ENCODE measurements at regions not wholly inside any gene's neighbourhood (a gene's known extent, or its start where the extent isn't known, plus 50 kb on each side); places are given as distances from the start of the nearest gene placed in this dataset.

DNA sequence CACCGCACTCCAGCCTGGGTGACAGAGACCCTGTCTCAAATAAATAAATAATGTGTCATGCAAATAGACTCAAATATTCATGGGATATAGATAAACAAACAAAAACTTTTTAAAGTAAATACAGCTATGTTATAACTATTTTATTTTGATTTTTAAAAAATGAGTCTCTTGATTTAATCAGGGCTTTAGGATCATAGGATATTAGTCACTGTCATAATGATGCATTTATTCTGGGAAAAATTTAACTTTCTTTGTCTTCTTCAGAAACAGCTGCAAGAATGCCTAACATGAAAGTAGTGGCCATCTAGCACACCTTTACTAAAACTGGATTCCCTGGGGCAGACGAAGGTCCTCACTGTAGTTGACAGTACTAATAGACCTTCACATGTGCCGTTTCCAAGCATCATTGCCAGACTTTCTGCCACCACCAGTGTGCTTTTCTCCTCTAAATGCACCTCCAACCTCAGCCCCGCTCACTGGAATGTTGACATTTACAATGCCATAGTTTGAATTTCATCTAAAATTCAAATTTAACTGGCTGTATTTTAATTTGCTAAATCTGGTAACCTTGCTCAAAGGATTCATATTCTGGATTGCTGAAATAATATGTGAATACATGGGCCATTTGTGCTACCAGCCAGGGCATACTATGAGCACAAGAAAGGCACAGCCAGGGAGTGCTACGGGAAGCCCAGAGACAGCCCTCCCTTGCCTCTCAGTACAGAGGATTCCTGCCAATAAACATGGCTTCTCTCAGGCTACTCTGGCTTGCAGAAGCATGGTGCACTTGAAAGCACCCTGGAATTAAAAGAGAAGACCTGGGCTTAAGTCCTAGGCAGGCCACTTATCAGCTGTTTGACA, 63.4 kb upstream of the ADO start:
- no peak for TF ChIP-seq CTCF (IDR thresholded peaks at IDR 0.05)
- no peak for TF ChIP-seq POLR2A (IDR thresholded peaks at IDR 0.05)
- no peak for TF ChIP-seq EP300 (IDR thresholded peaks at IDR 0.05)
- H3K36me3 ChIP-seq = no peaks in the 10 kb centered on the region
- no peaks in the 10 kb centered on the region for H3K27me3 ChIP-seq
- no peaks in the 10 kb centered on the region for H3K4me1 ChIP-seq
- no peak for DNase-seq (ENCODE audit: low spot score in 2 of 2)
- H3K4me3 ChIP-seq = no peak overlapping the region
- no peaks in the 10 kb centered on the region for H3K9me3 ChIP-seq
- 68 to 70% methylated on average over 5 of the region's 5 CpGs for WGBS, 2 donors
- H3K27ac ChIP-seq = no peak overlapping the region

DNA sequence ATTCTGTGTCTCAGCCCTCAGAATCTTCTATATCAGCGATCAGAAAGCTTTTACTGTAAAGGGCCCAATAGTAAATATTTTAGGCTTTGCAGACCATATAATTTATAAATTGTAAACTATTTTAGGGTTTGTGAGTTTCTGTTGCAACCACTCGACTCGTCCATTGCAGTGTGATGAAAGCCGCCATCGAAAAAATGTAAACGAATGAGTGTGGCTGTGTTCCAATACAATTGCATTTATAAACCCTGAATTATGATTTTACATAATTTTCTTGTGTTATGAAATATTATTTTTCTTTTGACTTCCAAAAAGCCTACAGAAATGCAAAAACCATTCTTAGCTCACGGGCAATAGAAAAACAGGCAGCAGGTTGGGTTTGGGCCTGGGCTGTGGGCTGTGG, 62.5 kb upstream of the ADO start:
- 93 to 96% methylated on average over 7 of the region's 7 CpGs for WGBS, 2 donors
- Histone ChIP-seq H3K4me1 (no peaks in the 10 kb centered on the region), H3K9me3 (no peaks in the 10 kb centered on the region), H3K36me3 (no peaks in the 10 kb centered on the region), H3K27ac (no peak overlapping the region), H3K4me3 (no peak overlapping the region), H3K27me3 (no peaks in the 10 kb centered on the region)
- no peak for DNase-seq (ENCODE audit: low spot score in 2 of 2)
- TF ChIP-seq EP300 (IDR thresholded peaks at IDR 0.05) (no peak), POLR2A (IDR thresholded peaks at IDR 0.05) (no peak)

- DNase-seq (ENCODE audit: low spot score in 2 of 2) = no peak
- Histone ChIP-seq H3K9me3 (no peaks in the 10 kb centered on the region), H3K27me3 (no peaks in the 10 kb centered on the region), H3K36me3 (no peaks in the 10 kb centered on the region), H3K27ac (no peak overlapping the region), H3K4me1 (no peaks in the 10 kb centered on the region), H3K4me3 (no peak overlapping the region)
- WGBS, 2 donors = 53 to 57% methylated on average over 6 of the region's 6 CpGs
- TF ChIP-seq CTCF (IDR thresholded peaks at IDR 0.05) (no peak), EP300 (IDR thresholded peaks at IDR 0.05) (no peak), POLR2A (IDR thresholded peaks at IDR 0.05) (no peak)
Measured at GRCh38 chr10:62742536-62743061, 61.9 kb upstream of the ADO start.

DNA sequence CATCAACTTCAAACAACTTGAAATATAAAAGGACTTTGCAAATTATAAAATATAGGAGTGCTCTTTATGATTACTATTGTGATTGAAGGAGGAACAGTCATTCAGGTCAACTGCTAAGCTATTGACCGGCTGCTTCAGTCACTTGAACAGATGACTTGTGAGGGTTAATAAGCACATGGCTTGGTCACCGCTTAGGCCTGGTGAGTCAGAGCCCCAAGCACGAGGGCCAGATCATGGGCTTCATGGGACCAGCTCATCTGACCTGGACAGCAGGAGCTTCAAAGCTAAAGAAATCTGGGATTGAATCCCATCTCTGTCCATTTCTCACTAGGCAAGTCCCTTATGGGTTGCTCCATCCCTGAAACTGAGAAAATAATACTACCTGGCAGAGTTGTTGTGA, 60.4 kb upstream of the ADO start:
- H3K4me3 ChIP-seq = no peak overlapping the region
- no peak for DNase-seq (ENCODE audit: low spot score in 2 of 2)
- TF ChIP-seq POLR2A (IDR thresholded peaks at IDR 0.05) (no peak), CTCF (IDR thresholded peaks at IDR 0.05) (no peak), EP300 (IDR thresholded peaks at IDR 0.05) (no peak)
- H3K27me3 ChIP-seq = no peaks in the 10 kb centered on the region
- H3K36me3 ChIP-seq = no peaks in the 10 kb centered on the region
- no peaks in the 10 kb centered on the region for H3K4me1 ChIP-seq
- no peak overlapping the region for H3K27ac ChIP-seq
- 57 to 68% methylated on average over 3 of the region's 3 CpGs for WGBS, 2 donors
- H3K9me3 ChIP-seq = no peaks in the 10 kb centered on the region

- no peak overlapping the region for H3K27ac ChIP-seq
- H3K9me3 ChIP-seq = no peaks in the 10 kb centered on the region
- DNase-seq (ENCODE audit: low spot score in 2 of 2) = no peak
- TF ChIP-seq CTCF (IDR thresholded peaks at IDR 0.05) (no peak), EP300 (IDR thresholded peaks at IDR 0.05) (no peak), POLR2A (IDR thresholded peaks at IDR 0.05) (no peak)
- no peaks in the 10 kb centered on the region for H3K36me3 ChIP-seq
- no peaks in the 10 kb centered on the region for H3K27me3 ChIP-seq
- no peak overlapping the region for H3K4me3 ChIP-seq
- no peaks in the 10 kb centered on the region for H3K4me1 ChIP-seq
- 82 to 91% methylated on average over 2 of the region's 2 CpGs for WGBS, 2 donors
Measured at GRCh38 chr10:62745581-62745980, 58.9 kb upstream of the ADO start.

Measured in tibial nerve (tissue), 4 donors.